KMS-11 (cell line): ENCODE measurements at regions not wholly inside any gene's neighbourhood (a gene's known extent, or its start where the extent isn't known, plus 50 kb on each side); places are given as distances from the start of the nearest gene placed in this dataset.

Experiments used
- H2AFZ ChIP-seq: fragments of 200-600 bp; sonication (generic); 2 replicates; pipeline ENCODE4 v1.6.1; 2016; ENCODE audit warnings: antibody characterized with exemption, mixed run types, low read depth
- H3K27ac ChIP-seq: fragments of 200-600 bp; sonication (generic); 2 replicates; pipeline ENCODE4 v1.6.1; 2016; ENCODE audit warnings: mild to moderate bottlenecking, mixed run types
- H3K27me3 ChIP-seq: fragments of 200-600 bp; sonication (generic); 2 replicates; pipeline ENCODE4 v1.6.1; 2017; ENCODE audit warnings: mild to moderate bottlenecking, low read depth, mixed run types, moderate library complexity; ENCODE audit not compliant: insufficient read depth
- H3K36me3 ChIP-seq: fragments of 200-600 bp; sonication (generic); 2 replicates; pipeline ENCODE4 v1.6.1; 2017; ENCODE audit warnings: mild to moderate bottlenecking, mixed run types; ENCODE audit not compliant: insufficient read depth
- H3K4me1 ChIP-seq: fragments of 200-600 bp; sonication (generic); 2 replicates; pipeline ENCODE4 v1.6.1; 2016; ENCODE audit warnings: mild to moderate bottlenecking, low read depth, mixed run types; ENCODE audit not compliant: poor library complexity, severe bottlenecking
- H3K4me2 ChIP-seq: fragments of 200-600 bp; sonication (generic); 2 replicates; pipeline ENCODE4 v1.7.0; 2016; ENCODE audit warnings: mild to moderate bottlenecking, mixed run types
- H3K4me3 ChIP-seq: fragments of 200-600 bp; sonication (generic); IDR thresholded peaks from 2 replicates; pipeline ENCODE4 v1.6.1; 2017; ENCODE audit warnings: low read depth, low read length, mixed read lengths; ENCODE audit not compliant: insufficient read depth
- H3K79me2 ChIP-seq: fragments of 200-600 bp; sonication (generic); 2 replicates; pipeline ENCODE4 v1.6.1; 2016; ENCODE audit warnings: low read depth, mixed run types; ENCODE audit not compliant: insufficient read depth
- H3K9ac ChIP-seq: fragments of 200-600 bp; sonication (generic); 2 replicates; pipeline ENCODE4 v1.6.1; 2016; ENCODE audit warnings: mild to moderate bottlenecking, mixed run types
- H4K20me1 ChIP-seq: fragments of 200-600 bp; sonication (generic); 2 replicates; pipeline ENCODE4 v1.6.1; 2016; ENCODE audit warnings: mild to moderate bottlenecking, mixed run types; ENCODE audit not compliant: insufficient read depth
- TF ChIP-seq, protein P1 (sequence below): fragments of 200-600 bp; sonication (generic); conservative IDR thresholded peaks from 2 replicates; pipeline ENCODE4 v1.6.1; 2017; ENCODE audit warnings: low read depth, mild to moderate bottlenecking, antibody characterized with exemption, low read length, moderate library complexity, mixed read lengths

GRCh38 chr18:76565238-76566173 lies 70.5 kb upstream of the ZNF516 start:
- Histone ChIP-seq H3K4me2 (no peak overlapping the region), H2AFZ (no peak overlapping the region), H3K9ac (no peak overlapping the region), H3K4me1 (no peaks in the 10 kb centered on the region), H3K27me3 (no peaks in the 10 kb centered on the region), H3K36me3 (no peaks in the 10 kb centered on the region), H3K79me2 (no peaks in the 10 kb centered on the region), H4K20me1 (no peaks in the 10 kb centered on the region), H3K27ac (no peak overlapping the region), H3K4me3 (no peak overlapping the region)
- TF ChIP-seq, protein P1, sequence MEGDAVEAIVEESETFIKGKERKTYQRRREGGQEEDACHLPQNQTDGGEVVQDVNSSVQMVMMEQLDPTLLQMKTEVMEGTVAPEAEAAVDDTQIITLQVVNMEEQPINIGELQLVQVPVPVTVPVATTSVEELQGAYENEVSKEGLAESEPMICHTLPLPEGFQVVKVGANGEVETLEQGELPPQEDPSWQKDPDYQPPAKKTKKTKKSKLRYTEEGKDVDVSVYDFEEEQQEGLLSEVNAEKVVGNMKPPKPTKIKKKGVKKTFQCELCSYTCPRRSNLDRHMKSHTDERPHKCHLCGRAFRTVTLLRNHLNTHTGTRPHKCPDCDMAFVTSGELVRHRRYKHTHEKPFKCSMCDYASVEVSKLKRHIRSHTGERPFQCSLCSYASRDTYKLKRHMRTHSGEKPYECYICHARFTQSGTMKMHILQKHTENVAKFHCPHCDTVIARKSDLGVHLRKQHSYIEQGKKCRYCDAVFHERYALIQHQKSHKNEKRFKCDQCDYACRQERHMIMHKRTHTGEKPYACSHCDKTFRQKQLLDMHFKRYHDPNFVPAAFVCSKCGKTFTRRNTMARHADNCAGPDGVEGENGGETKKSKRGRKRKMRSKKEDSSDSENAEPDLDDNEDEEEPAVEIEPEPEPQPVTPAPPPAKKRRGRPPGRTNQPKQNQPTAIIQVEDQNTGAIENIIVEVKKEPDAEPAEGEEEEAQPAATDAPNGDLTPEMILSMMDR = no peak

- Histone ChIP-seq H3K27ac (no peak overlapping the region), H3K27me3 (no peaks in the 10 kb centered on the region), H3K4me3 (no peak overlapping the region), H3K4me1 (no peaks in the 10 kb centered on the region), H2AFZ (no peak overlapping the region), H3K79me2 (no peaks in the 10 kb centered on the region), H3K36me3 (no peaks in the 10 kb centered on the region), H3K9ac (no peak overlapping the region), H3K4me2 (no peak overlapping the region), H4K20me1 (no peaks in the 10 kb centered on the region)
- TF ChIP-seq, protein P1 = no peak
These were observed 69.7 kb upstream of the ZNF516 start for GRCh38 chr18:76564655-76565237.

- TF ChIP-seq, protein P1 = no peak
- Histone ChIP-seq H3K4me3 (no peak overlapping the region), H3K4me1 (no peaks in the 10 kb centered on the region), H3K4me2 (no peak overlapping the region), H3K79me2 (no peaks in the 10 kb centered on the region), H3K36me3 (no peaks in the 10 kb centered on the region), H3K27me3 (no peaks in the 10 kb centered on the region), H3K9ac (no peak overlapping the region), H2AFZ (no peak overlapping the region), H3K27ac (no peak overlapping the region), H4K20me1 (no peaks in the 10 kb centered on the region)
These were observed 69.1 kb upstream of the ZNF516 start for GRCh38 chr18:76564117-76564516.

DNA sequence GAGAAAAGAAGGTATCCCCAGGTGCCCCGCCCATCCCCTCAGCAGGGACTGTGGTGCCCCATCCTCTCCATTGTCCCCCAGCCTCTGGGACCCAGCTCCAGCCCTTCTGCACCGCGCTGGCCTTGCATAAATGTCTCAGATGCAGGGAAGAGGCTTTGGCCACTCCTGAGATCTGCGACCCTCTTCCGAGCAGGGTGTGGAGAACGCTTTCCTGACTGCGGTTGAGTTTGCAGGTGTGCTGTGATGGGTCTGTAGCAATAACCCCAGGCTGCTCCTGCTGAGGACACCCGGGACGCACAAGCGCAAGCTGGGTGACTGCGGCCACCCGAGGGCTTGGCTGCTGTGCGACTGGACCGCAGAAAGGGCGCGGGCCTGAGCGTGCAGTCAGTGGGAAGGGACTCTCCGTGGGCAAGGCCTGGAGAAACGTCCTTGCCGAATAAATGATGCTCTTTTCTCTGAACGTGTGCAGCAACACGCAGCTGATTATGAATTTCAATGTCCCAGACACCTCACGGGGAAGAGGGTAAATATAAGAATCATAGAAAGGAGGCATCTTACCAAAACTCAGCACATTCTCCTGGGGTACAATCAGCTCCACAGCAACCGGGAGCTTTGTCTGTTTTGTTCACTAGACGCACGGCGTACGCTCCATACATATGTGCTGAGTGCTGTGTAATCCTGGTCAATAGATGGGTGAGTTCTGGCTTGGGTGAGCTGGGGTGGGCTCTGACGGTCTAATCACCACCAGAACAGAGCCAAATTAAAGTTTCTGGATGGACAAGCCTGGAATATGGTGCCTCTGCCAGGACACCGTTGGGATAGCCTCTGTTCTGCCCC lies 67.5 kb upstream of the ZNF516 start:
- no peak overlapping the region for H2AFZ ChIP-seq
- no peaks in the 10 kb centered on the region for H3K4me1 ChIP-seq
- no peak overlapping the region for H3K4me2 ChIP-seq
- no peaks in the 10 kb centered on the region for H3K36me3 ChIP-seq
- H3K9ac ChIP-seq = no peak overlapping the region
- no peaks in the 10 kb centered on the region for H3K27me3 ChIP-seq
- H4K20me1 ChIP-seq = no peaks in the 10 kb centered on the region
- no peaks in the 10 kb centered on the region for H3K79me2 ChIP-seq
- TF ChIP-seq, protein P1 = no peak
- no peak overlapping the region for H3K27ac ChIP-seq
- H3K4me3 ChIP-seq = no peak overlapping the region
